ENCODE measurements at regions not wholly inside any gene's neighbourhood (a gene's known extent, or its start where the extent isn't known, plus 50 kb on each side); places are given as distances from the start of the nearest gene placed in this dataset.
A peak's percentile ranks its signal among the peaks of the same experiment; 100 is the strongest.

- DNase-seq (ENCODE audit: low read depth) = no peak
These were observed 296.5 kb upstream of the THSD7B start for GRCh38 chr2:136468799-136469369.

DNA sequence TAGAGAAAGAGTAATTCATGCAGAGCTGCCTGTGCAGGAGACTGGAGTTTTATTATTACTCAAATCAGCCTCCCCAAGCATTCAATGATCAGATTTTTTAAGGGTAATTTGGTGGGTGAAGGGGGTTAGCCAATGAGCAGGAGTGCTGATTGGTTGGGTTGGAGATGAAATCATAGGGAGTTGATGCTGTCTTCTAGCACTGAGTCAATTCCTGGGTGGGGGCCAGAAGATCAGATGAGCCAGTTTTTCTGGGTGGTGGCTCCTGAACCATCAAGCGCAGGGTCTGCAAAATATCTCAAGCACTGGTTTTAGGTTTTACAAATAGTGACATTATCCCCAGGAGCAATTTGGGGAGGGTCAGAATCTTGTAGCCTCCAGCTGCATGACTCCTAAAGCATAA, 312.8 kb upstream of the THSD7B start:
- no peak for DNase-seq (ENCODE audit: low read depth)

- DNase-seq (ENCODE audit: low read depth) = no peak
These were observed 316.2 kb upstream of the THSD7B start for GRCh38 chr2:136448986-136449780.

GRCh38 chr2:136448432-136448831, 316.9 kb upstream of the THSD7B start:
- no peak for DNase-seq (ENCODE audit: low read depth)

- DNase-seq (ENCODE audit: low read depth) = no peak
These were observed 321.0 kb upstream of the THSD7B start for GRCh38 chr2:136444323-136444722.

DNA sequence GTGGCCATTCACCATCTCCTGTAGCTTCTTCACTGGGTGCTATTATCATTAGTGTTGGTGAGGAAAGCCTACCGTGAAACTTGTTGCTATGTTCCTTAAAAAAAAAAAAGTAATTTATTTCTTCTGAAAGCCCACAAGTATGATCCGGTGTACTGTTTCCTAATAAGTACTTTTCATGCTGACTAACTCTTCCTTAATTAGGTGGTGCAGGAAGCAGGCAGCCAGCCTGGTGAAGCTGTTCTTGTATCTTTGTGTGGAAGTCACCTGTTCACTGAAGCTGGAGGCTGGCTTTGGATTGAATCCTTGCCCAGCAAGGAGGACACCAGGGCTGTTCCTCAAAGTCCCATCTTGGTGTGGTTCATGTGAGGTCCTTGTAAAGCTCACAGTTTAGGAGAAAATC, 321.7 kb upstream of the THSD7B start:
- no peak for DNase-seq (ENCODE audit: low read depth)

GRCh38 chr2:136441979-136442714, 323.2 kb upstream of the THSD7B start:
- DNase-seq (ENCODE audit: low read depth) = no peak

- DNase-seq (ENCODE audit: low read depth) = no peak
These were observed 321.2 kb upstream of the CXCR4 start for GRCh38 chr2:136439064-136439676.

DNA sequence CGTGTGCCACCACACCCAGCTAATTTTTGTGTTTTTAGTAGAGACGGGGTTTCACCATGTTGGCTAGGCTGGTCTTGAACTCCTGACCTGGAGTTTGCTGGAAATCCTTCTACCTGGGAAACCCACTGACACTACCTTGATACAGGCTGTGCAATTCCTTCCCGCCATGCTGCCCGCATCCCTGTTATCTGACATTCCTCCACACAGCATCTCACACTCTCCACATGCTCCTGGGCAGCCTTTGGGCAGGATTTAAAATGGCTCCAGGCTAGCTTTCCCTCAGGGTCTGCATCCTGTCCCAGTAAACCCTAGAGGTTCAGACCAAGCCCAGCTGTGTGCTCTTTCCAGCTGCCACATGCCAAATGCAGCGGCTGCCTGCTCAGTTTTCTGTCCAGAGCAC, 319.5 kb upstream of the CXCR4 start:
- DNase-seq (ENCODE audit: low read depth) = no peak

GRCh38 chr2:136436936-136437335, 319.0 kb upstream of the CXCR4 start:
- DNase-seq (ENCODE audit: low read depth) = no peak

DNA sequence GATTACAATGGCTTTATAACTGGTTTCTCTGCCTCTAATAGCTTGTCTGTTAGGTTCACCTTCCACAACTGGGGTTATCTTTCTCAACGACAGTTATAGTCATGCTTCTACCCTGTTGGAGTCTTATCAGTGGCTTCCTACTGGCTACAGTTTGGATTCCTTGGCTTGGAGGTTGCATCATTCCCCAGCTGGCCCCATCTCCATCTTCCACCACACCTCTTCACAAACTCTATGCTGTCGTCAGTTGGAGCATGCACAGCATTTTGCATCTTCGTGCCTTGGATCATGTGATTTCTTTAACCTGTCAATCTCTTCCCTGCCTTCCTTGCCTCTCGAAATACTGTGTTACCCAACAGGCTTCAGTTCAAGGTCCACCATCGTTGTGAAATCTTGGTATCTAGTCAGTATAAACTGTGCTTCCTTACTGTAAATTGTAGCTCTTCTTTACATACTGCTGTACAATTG, 316.3 kb upstream of the CXCR4 start:
- DNase-seq (ENCODE audit: low read depth) = no peak

GRCh38 chr2:136433261-136433660, 315.3 kb upstream of the CXCR4 start:
- no peak for DNase-seq (ENCODE audit: low read depth)

DNA sequence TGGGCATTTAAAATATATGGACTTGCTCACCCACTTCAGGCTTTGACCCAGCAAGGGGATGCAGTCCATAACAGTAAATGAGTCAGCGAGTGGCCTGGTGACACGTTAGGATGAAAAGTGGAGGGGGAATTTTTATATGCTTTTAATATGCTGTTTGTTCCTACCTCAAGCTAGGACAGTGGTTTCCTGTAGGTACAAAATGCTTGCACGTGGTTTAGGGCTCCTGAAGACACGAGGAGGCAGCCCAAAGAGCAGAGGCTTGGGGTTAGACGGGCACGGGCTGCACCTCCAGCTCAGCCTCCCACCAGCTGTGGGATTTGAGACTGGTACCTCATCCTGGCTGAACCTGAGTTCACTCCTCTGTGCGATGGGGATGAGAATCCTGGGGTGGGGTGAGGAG, 306.2 kb upstream of the CXCR4 start:
- DNase-seq (ENCODE audit: low read depth) = no peak

- peak; percentile 70 for DNase-seq (ENCODE audit: low read depth)
These were observed 305.6 kb upstream of the CXCR4 start for GRCh38 chr2:136423516-136423996.

GRCh38 chr2:136422512-136422911, 304.6 kb upstream of the CXCR4 start:
- DNase-seq (ENCODE audit: low read depth) = no peak

GRCh38 chr2:136420346-136420745, 302.4 kb upstream of the CXCR4 start:
- no peak for DNase-seq (ENCODE audit: low read depth)

GRCh38 chr2:136411946-136412345, 294.0 kb upstream of the CXCR4 start:
- no peak for DNase-seq (ENCODE audit: low read depth)

- DNase-seq (ENCODE audit: low read depth) = no peak
These were observed 292.7 kb upstream of the CXCR4 start for GRCh38 chr2:136410673-136411072.

- no peak for DNase-seq (ENCODE audit: low read depth)
These were observed 290.8 kb upstream of the CXCR4 start for GRCh38 chr2:136408795-136409194.

DNA sequence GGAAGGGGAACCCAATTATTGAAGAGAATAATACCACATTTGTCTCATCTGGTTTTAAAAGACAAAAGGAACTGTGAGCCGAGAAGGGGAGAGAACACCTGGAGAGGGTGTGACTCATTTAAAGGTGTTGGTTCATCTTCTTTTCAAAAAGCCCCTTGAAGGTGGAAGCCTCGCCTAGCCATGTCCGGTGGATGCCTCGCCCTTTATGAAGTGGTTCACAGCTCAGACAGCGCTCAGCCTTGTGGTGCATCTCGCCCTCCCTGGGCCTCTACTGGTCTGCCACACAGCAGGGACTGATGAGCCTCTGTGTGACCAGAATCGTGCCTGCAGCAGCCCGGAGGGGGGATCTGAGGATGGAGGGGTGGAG, 290.0 kb upstream of the CXCR4 start:
- DNase-seq (ENCODE audit: low read depth) = no peak

GRCh38 chr2:136407117-136407951, 289.4 kb upstream of the CXCR4 start:
- no peak for DNase-seq (ENCODE audit: low read depth)

DNA sequence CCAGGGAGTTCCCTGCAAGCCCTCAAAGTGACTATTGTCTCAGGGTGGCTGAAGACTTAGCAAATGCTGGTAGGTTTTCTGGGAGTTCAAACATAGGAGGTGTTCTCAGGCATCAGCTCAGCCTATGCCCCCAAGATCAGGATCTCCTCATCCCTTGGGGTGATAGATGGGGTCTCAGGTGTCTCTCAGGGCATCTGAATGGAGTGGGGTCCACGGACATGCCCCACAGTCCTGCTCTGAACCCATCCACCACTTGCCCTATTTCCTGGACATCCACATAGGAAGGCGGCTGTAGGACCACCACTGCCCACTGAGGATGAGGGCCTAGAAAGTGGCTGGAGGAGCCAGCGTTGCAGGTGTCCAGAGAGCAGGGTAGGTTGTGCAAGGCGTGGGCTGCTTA, 287.0 kb upstream of the CXCR4 start:
- DNase-seq (ENCODE audit: low read depth) = no peak
